H4 (cell line): ENCODE measurements at regions not wholly inside any gene's neighbourhood (a gene's known extent, or its start where the extent isn't known, plus 50 kb on each side); places are given as distances from the start of the nearest gene placed in this dataset.

Experiments
- DNase-seq: peaks from one replicate; pipeline ENCODE4 v3.0.0-alpha.2; 2015; ENCODE audit warnings: low spot score

GRCh38 chr5:53366245-53366644, 114.2 kb upstream of the FST start:
- no peak for DNase-seq

DNA sequence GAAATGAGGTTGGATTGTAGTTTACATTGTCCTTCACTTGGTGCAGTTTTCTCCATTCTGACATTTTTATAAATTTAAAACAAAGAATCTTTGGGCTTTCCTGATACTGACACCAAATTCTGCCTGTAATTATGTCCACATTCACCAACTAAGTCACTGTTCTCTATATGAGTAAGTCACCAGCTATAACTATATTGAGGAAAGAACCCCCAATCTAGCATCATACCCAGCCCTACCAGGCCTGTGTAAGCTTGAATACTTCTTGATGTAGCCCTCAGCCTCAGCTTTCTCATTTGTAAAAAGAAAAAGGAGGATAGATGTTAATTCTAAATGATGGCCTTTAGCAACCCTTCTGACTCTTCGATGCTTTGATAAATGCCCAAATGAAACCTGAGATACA, 112.7 kb upstream of the FST start:
- no peak for DNase-seq

DNA sequence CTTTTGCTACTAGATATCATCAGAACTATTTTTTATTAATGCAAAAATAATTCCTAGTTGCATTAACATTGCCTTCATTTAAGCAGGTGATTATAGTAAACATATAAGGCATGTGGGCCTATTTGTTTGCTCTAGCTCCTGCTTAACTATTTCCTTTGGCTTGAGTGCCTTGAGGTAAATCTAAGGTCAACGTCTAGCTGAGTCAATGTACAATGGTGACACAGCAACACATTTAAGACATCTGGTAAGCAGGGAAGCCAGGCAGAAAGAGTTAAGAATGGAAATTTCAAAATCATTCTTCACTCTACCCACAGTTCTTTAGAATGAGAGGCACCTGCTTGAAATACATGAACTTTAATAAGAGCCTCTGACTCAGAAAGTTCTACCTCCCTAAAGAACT, 111.9 kb upstream of the FST start:
- DNase-seq = peak; percentile 61

GRCh38 chr5:53368966-53369605, 111.3 kb upstream of the FST start:
- no peak for DNase-seq

- no peak for DNase-seq
Observed at GRCh38 chr5:53369681-53370080, 110.7 kb upstream of the FST start.

- no peak for DNase-seq
Observed at GRCh38 chr5:53373451-53374158, 106.8 kb upstream of the FST start.

- no peak for DNase-seq
Observed at GRCh38 chr5:53376853-53377252, 103.6 kb upstream of the FST start.

DNA sequence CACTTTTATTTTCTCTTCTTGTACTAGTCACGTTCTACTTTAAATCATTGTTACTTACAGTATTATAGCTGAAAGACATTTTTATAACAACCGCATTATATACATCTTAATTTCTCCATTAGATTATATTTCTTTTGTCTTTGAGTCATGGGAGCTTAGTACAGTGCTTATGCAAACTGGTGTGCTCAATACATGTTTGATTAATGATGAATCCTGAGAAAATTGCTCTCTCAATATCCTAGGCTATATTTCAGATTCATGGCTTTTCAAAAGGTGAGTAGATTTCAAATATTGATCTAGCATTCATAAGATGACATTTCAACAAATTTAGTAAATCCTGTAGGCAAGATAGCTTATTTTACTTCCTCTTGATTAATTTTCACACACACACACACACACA, 102.2 kb upstream of the FST start:
- DNase-seq = no peak

- DNase-seq = no peak
Observed at GRCh38 chr5:53378590-53379247, 101.7 kb upstream of the FST start.

DNA sequence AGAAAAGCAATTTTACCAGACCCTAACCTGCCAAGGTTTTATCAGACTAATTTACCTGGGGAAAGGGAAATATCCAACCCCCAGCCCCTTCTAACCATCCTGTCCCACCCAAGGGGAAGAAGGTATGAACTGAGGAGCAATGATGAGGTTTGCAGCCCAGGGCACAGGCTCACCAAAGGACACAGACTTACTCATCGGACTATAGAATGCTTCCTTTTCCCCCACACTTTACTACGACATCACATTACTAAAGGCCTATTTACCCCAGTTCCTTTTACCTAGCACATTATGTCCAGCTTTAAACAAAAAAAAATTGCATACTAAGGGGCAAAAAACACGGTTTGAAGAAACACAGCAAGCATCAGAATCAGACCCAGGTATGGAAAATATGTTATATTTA, 94.1 kb upstream of the FST start:
- DNase-seq = no peak

DNA sequence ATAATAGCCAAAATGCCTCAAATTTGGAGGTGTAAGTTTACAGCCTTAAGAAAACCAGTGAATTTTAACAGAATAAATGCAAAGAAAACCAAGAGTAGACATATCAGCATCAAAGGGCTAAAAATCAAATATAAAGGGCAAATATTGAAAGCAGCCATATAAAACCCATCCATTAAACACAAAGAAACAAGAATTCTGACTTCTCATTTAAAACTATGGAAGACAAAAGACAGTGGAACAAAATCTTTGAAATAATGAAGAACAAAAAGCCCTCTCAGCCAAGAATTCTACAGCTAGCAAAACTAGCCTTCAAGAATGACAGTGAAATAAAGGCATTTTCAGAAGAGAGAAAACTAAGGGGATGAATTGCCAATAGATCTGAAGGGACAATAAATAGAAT, 91.3 kb upstream of the FST start:
- DNase-seq = no peak

GRCh38 chr5:53392073-53392472, 88.4 kb upstream of the FST start:
- no peak for DNase-seq

- DNase-seq = no peak
Observed at GRCh38 chr5:53394808-53395207, 85.6 kb upstream of the FST start.

DNA sequence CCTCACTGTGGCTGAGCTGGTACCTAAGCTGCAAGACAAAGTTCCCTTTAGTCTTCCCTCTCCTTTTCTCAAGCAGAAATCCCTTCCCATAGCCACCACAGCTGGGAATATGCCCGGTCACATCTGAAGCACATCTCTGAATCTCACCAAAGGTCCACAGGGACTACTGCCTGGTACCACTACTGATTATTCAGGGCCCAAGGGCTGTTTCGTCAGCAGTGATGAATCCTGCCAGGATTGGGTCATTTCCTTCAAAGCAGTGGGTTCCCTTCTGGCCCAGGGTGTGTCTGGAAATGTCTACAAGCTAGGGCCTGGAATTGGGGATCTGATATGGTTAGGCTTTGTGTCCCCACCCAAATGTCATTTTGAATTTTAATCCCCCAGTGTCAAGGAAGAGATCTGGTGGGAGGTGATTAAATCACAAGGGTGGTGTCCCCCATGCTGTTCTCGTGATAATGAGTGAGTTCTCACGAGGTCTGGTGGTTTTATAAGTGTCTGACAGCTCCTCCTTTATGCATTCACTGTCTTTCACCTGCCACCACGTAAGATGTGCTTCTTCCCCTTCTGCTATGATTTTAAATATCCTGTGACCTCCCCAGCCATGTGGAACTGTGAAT, 83.2 kb upstream of the FST start:
- DNase-seq = no peak

DNA sequence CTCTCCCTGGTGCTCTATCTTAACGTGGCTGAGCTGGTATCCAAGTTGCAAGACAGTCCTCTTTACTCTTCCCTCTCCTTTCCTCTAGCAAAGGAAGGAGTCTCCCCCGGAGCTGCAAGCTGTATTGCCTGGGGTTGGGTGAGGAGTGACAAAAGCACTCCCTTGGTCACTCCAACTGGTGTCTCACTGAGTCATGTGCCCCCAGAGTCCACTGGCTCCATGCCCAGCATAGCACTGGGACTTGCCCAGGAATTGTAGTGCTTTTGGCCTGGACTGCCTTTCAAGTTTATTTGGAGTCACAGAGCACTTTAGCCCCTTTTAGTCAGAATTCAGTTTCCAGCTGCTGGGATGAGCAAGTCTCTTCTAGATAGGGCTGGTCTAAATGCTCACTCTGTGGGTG, 82.6 kb upstream of the FST start:
- DNase-seq = peak; percentile 65

DNA sequence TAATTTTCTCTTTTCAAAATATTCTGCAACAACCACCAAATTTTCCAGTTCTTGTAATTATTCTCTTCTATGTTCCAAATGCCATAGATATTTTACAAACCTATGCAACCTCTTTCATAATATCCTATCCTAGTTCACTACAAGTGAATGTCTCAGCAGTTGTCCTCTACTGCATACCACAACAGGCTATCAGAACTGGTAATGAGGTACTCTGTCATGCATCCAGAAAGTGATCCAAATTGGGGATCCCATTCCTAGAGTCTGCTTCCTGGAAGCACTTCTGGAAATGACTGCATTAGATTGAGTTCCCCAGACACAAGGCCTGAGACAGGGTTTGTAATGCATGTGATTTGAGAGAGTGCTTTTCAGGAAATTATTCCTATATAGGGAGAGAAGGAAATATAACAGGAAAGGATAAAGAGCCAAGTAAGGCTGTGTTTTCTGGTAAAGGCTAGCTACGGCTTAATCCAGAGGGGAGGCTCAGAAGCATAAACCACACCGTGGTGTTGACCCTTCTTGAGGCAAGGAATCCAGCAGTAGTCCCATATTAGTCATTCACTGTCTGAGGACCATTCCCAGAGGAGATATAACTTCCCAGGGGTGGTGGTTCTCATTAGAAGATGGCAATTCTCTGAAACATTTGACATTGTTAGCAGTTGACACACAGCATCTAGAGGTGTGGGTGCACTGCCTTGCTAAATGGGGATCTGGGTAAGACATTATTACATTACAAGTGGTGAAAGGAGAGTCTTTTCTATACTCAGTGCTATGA, 80.3 kb upstream of the FST start:
- no peak for DNase-seq

GRCh38 chr5:53403291-53403690, 77.1 kb upstream of the FST start:
- peak; percentile 24 for DNase-seq

DNA sequence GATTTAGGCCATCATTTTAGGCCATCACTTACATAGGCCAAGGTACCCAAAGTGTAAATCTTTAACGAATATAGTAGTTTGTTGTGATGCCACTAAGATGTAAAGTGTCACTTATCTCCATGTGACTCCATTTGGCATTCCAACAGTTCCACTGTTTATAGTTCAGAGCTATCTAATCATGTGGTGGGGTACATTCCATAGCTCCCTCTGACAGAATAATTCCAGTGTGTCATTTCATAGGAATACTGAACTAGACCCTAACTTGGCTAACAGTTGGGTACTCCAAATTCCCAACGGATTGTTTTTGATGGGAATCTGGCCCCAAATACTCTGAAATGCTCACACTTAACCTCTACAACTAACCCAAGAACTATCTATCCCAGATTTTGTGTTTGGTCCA, 76.7 kb upstream of the FST start:
- peak; percentile 48 for DNase-seq

DNA sequence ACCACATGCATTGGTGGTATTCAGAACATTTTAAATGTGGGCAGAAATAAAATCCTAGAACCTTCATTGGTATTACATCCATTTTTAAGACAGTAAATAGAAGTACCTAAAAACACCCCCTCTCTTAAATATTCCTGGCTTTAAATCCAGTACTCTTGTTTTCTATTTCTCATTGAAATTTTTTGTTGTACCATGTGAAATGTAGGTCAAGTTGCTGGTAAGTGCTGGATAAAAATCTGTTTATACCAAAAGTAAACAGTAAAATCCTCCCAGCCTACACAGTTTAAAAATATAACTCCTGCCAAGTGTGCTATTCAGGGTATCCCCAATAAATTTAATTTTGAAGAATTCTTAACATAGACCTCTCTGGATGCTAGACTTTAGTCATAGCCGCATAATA, 75.0 kb upstream of the FST start:
- peak; percentile 27 for DNase-seq

- DNase-seq = peak; percentile 90
Observed at GRCh38 chr5:53406630-53407316, 73.7 kb upstream of the FST start.

DNA sequence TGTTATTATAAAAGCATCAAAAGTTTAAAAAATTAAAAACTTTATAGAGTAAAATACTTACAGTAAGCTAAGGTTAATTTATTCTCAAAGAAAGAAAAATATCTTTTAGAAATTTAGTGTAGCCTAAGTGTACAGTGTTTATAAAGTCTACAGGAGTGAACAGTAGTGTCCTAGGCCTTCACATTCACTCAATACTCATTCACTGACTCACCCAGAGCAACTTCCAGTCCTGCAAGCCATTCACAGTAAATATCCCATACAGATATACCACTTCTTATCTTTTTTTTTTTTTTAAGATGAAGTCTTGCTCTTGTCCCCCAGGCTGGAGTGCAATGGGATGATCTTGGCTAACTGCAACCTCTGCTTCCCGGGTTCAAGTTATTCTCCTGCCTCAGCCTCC, 73.1 kb upstream of the FST start:
- DNase-seq = no peak

GRCh38 chr5:53411388-53411787, 69.0 kb upstream of the FST start:
- DNase-seq = no peak
